Heart left ventricle (tissue), 16 donors: ENCODE measurements at regions not wholly inside any gene's neighbourhood (a gene's known extent, or its start where the extent isn't known, plus 50 kb on each side); places are given as distances from the start of the nearest gene placed in this dataset.

Experiments
- ATAC-seq, 4 donors: fragments of 200-7000 bp; cut with Tn5 transposase; one replicate each; pipeline ENCODE4 v1.9.1; 2020 to 2022; ENCODE audit warnings: moderate library complexity in 4 of 4, mild to moderate bottlenecking in 3 of 4, moderate number of reproducible peaks in 1 of 4
- DNase-seq, 5 donors: peaks; one replicate each; pipeline ENCODE4 v3.0.0-alpha.2; 2020
- H3K27ac ChIP-seq, 12 donors: fragments of 200-600 bp; sonication (generic) in 4 of 12; one replicate each; pipeline versions ENCODE4 v1.5.0 to v1.8.0; 2016 to 2022; ENCODE audit warnings: mild to moderate bottlenecking in 2 of 12
- H3K27me3 ChIP-seq, 9 donors: fragments of 200-600 bp; sonication (generic) in 2 of 9; one replicate each; pipeline versions ENCODE4 v1.5.1 to v1.8.0; 2016 to 2022; ENCODE audit warnings: mild to moderate bottlenecking in 3 of 9
- H3K36me3 ChIP-seq, 9 donors: fragments of 200-600 bp; sonication (generic) in 2 of 9; one replicate each; pipeline versions ENCODE4 v1.5.0 to v1.8.0; 2018 to 2022; ENCODE audit warnings: mild to moderate bottlenecking in 2 of 9
- H3K4me1 ChIP-seq, 12 donors: fragments of 200-600 bp; sonication (generic) in 4 of 12; one replicate each; pipeline versions ENCODE4 v1.5.0 to v1.8.0; 2016 to 2022; ENCODE audit warnings: mild to moderate bottlenecking in 3 of 12
- H3K4me3 ChIP-seq, 12 donors: fragments of 200-600 bp; sonication (generic) in 4 of 12; one replicate each; pipeline versions ENCODE4 v1.5.0 to v1.8.0; 2017 to 2022; ENCODE audit warnings: mild to moderate bottlenecking in 9 of 12, moderate library complexity in 4 of 12
- H3K9me3 ChIP-seq, 12 donors: fragments of 200-600 bp; sonication (generic) in 4 of 12; one replicate each; pipeline versions ENCODE4 v1.5.0 to v1.8.0; 2016 to 2022; ENCODE audit warnings: mild to moderate bottlenecking in 1 of 12
- POLR2A ChIP-seq, 2 donors: fragments of 450-650 bp; IDR thresholded peaks; one replicate each; pipeline ENCODE4 v1.6.1; 2017; ENCODE audit warnings: antibody characterized with exemption in 2 of 2, mild to moderate bottlenecking in 2 of 2, moderate library complexity in 2 of 2
- WGBS, 4 donors: extraction: QIAGEN DNeasy Blood & Tissue Kit in 2 of 4; methylation state at CpG; one replicate each; pipeline versions ENCODE4 v1.1.5 to v1.1.7; 2013 to 2018; 5-methylcytosine and 5-hydroxymethylcytosine counted together
- intact Hi-C, 10 donors: fragments of 100-400 bp; cut with DNase I; formaldehyde crosslinking; loops; one replicate each; pipeline versions ENCODE4 v1.11.1 to v1.14.2; 2022
- TF ChIP-seq, protein P1 (sequence below), 12 donors: fragments of 200-600 bp; sonication (generic) in 4 of 12; IDR thresholded peaks; one replicate each; pipeline versions ENCODE4 v1.5.0 to v1.8.0; 2018 to 2022; ENCODE audit warnings: antibody characterized with exemption in 12 of 12, mild to moderate bottlenecking in 5 of 12
- donor health status: ischemic (EF 13 %, LVEDD 7.1; RV severe dilation, severe dysfunction).
- donor health status: healthy with polysubstance abuse.
- donor health status: DM: no; HTN: yes; CAD: no.
- donor health status: DM: no; HTN: no; CAD: no.
- donor health status: ischemic (EF 25% LVEDD 6.9; RV normal size, moderate dysfunction).
- donor health status: ischemic (EF 25% LVEDD 5.7; RV mildly dilated, moderate dysfunction).
- donor health status: healthy.
- donor health status: DM: yes; HTN: yes; CAD: no.
- donor health status: ischemic (EF 35%, LVEDD 5.7; RV mildly dilated, moderate dysfunction).
- donor health status: nonischemic (EF 11% LVEDD 7.7; RV severe dilation, severe dysfunction).
- donor health status: DM: yes; HTN: yes; CAD: no.
- donor health status: PGD.
- donor health status: ischemic (EF 29% LVEDD 5.4; RV normal size, mild dysfunction).
- donor health status: nonischemic (EF 23%, LVEDD 6.1; RV moderate dilation, normal function).

DNA sequence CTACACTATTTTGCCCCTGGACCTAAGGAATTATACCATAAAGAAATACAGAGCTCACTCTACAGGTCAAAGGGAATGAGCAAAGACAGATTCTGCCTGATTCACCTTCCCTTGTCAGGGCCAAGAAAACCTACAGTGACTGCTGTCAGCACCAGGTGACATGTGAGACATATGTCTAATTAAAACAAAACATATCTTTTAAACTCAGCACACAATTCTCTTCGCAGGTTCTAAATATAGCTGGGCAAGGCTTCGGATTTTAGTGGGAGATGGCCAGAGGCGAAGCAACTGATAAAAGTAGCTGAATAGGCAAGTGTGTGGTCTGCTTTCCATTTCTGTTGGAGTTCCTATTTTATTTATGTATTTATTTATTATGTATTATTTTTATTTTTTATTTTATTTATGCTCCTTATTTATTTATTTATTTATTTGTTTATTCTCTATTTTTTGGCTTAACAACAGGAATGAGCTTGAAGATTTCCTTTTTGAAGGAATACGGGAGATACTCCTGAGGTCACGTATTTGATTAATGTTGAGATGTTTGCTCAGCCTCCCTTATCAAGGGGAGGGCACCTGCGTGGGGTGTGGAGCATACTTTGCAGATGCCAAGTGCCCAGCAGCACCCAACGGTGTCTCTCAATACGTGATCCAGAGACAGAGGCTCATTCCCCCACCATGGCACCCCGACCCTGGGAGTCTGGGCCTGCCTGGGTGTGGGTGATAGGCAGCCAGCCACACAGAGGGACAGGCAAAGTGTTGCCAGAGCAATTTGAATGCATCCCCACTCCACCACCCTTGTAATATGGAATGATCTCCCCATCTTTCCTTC is 141.8 kb downstream of the RNF152 start:
- H3K27ac ChIP-seq, result peak overlapping the region in 1 of 12 donors; percentile 12
- ATAC-seq (peak; percentile 22 to 72 (median 54)), DNase-seq (no peak)
- H3K36me3 ChIP-seq, result no peaks in the 10 kb centered on the region
- peaks cover 0 to 55% (median 16%) of the 10 kb centered on the region in 12 donors for H3K4me1 ChIP-seq
- H3K4me3 ChIP-seq, result no peak overlapping the region
- H3K9me3 ChIP-seq, result peaks cover 0 to 4% (median 0%) of the 10 kb centered on the region in 12 donors
- no peaks in the 10 kb centered on the region for H3K27me3 ChIP-seq
- no peak for TF ChIP-seq POLR2A (IDR thresholded peaks at IDR 0.05)
- TF ChIP-seq, protein P1, sequence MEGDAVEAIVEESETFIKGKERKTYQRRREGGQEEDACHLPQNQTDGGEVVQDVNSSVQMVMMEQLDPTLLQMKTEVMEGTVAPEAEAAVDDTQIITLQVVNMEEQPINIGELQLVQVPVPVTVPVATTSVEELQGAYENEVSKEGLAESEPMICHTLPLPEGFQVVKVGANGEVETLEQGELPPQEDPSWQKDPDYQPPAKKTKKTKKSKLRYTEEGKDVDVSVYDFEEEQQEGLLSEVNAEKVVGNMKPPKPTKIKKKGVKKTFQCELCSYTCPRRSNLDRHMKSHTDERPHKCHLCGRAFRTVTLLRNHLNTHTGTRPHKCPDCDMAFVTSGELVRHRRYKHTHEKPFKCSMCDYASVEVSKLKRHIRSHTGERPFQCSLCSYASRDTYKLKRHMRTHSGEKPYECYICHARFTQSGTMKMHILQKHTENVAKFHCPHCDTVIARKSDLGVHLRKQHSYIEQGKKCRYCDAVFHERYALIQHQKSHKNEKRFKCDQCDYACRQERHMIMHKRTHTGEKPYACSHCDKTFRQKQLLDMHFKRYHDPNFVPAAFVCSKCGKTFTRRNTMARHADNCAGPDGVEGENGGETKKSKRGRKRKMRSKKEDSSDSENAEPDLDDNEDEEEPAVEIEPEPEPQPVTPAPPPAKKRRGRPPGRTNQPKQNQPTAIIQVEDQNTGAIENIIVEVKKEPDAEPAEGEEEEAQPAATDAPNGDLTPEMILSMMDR (IDR thresholded peaks at IDR 0.05), result no peak
- 52 to 71% (median 62%) methylated on average over 9 of the region's 9 CpGs for WGBS, 4 donors
- intact Hi-C loops, result no loop called here

DNA sequence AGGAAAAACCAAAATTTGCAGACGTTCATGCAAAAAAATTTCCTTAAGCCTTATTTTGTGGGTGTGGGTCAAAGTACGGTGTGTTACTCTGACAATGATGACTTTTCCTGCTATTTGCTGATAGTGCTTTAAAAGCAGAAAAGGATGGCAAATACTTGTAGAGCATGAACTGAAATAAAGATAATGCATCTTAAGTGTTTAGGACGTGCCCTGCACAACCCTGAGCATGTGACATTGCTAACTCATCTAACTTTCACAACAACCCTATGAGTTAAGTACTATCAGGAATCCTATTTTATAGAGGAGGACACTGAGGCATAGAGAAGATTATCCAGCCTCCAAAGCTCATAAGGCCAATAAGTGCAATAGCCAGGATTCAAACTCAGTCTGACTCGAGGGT is 143.3 kb downstream of the RNF152 start:
- H3K4me3 ChIP-seq, result no peak overlapping the region
- no peaks in the 10 kb centered on the region for H3K27me3 ChIP-seq
- intact Hi-C loops, result loop anchor here in 9 of 10 donors (5.0 to 10.0 kb wide), 8 partner anchors 85 to 265 kb away; partner anchors contain the start of gene RNF152 (in 6 of the 9)
- H3K9me3 ChIP-seq, result peaks cover 0 to 4% (median 0%) of the 10 kb centered on the region in 12 donors
- no peak for TF ChIP-seq POLR2A (IDR thresholded peaks at IDR 0.05)
- TF ChIP-seq, protein P1 (IDR thresholded peaks at IDR 0.05), result no peak
- peak overlapping the region in 4 of 12 donors; percentile 61 to 84 (median 74) for H3K27ac ChIP-seq
- 63 to 69% (median 65%) methylated on average over 4 of the region's 4 CpGs for WGBS, 4 donors
- ATAC-seq (no peak), DNase-seq (no peak)
- no peaks in the 10 kb centered on the region for H3K36me3 ChIP-seq
- H3K4me1 ChIP-seq, result peaks cover 0 to 70% (median 25%) of the 10 kb centered on the region in 12 donors

DNA sequence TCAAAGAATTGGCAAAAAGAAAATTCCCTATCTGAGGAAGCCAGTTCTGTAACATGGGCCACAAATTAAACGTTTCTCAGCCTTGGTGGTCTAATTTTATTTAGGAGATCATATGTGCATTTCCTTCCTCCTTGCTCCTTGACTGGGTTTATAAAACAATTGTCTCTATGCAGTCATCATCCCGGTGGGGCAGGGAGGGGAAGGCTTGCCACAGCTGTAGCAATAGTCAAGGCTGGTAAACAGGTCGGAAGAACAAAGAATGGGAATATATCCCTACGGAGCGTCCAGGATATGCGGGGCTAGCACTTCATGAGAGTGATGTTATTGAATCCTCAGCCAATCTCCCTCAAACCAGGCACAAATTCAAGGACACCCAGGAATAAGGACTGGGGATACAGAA is 143.8 kb downstream of the RNF152 start:
- Histone ChIP-seq H3K4me1 (peaks cover 0 to 68% (median 22%) of the 10 kb centered on the region in 12 donors), H3K4me3 (no peak overlapping the region)
- intact Hi-C loops, result loop anchor here in 9 of 10 donors (5.0 to 10.0 kb wide), 8 partner anchors 86 to 266 kb away; partner anchors contain the start of gene RNF152 (in 6 of the 9)

More for the DNA sequence above, 143.8 kb downstream of the RNF152 start:
- H3K36me3 ChIP-seq, result no peaks in the 10 kb centered on the region
- ATAC-seq (no peak), DNase-seq (no peak)
- TF ChIP-seq POLR2A (IDR thresholded peaks at IDR 0.05), result no peak
- TF ChIP-seq, protein P1 (IDR thresholded peaks at IDR 0.05), result no peak
- WGBS, 4 donors, result 53 to 69% (median 61%) methylated on average over 6 of the region's 6 CpGs
- no peaks in the 10 kb centered on the region for H3K27me3 ChIP-seq
- H3K27ac ChIP-seq, result peak overlapping the region; percentile 9 to 84 (median 56)
- H3K9me3 ChIP-seq, result peaks cover 0 to 4% (median 0%) of the 10 kb centered on the region in 12 donors
